ENCODE measurements at regions not wholly inside any gene's neighbourhood (a gene's known extent, or its start where the extent isn't known, plus 50 kb on each side); places are given as distances from the start of the nearest gene placed in this dataset.

DNA sequence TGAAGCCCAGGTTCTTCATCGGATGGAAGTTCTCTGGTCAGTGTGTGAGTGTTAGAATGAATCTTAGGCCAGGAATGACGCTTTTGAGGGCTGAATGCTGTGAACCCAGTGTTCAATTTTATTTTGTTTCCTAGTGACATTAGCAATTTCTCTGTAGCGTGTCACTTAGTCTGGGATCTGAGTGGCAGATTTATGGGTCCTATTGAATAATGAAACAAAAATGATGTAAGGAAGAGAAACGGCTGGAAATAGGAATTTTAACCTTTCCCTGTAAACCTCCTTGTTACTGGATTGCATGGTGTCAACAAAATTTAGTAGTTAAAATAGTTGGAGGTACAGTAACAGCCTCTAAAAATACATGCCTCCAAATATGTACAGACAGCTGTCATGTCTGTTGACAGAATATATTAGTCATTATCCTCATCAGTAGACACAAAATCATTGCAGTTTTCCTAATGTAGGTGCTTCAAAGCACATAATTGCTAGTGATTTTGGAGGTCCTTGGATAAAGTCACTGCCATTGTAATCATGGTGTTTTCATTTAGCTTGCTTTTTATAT is 223.8 kb upstream of the SPRED2 start:
- H3K9me3 ChIP-seq (ENCODE audit: severe bottlenecking), result no peaks in the 10 kb centered on the region
- no peak overlapping the region for H3K4me3 ChIP-seq (ENCODE audit: low read depth, low read length)
- H3K27me3 ChIP-seq (ENCODE audit: insufficient read depth, low read depth, severe bottlenecking), result peaks cover 32% of the 10 kb centered on the region
- TF ChIP-seq, protein P1, sequence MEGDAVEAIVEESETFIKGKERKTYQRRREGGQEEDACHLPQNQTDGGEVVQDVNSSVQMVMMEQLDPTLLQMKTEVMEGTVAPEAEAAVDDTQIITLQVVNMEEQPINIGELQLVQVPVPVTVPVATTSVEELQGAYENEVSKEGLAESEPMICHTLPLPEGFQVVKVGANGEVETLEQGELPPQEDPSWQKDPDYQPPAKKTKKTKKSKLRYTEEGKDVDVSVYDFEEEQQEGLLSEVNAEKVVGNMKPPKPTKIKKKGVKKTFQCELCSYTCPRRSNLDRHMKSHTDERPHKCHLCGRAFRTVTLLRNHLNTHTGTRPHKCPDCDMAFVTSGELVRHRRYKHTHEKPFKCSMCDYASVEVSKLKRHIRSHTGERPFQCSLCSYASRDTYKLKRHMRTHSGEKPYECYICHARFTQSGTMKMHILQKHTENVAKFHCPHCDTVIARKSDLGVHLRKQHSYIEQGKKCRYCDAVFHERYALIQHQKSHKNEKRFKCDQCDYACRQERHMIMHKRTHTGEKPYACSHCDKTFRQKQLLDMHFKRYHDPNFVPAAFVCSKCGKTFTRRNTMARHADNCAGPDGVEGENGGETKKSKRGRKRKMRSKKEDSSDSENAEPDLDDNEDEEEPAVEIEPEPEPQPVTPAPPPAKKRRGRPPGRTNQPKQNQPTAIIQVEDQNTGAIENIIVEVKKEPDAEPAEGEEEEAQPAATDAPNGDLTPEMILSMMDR (IDR thresholded peaks at IDR 0.05; ENCODE audit: low read depth, low read length), result no peak
- no peaks in the 10 kb centered on the region for H3K36me3 ChIP-seq
- H3K27ac ChIP-seq, result no peak overlapping the region
- no peak for DNase-seq

DNA sequence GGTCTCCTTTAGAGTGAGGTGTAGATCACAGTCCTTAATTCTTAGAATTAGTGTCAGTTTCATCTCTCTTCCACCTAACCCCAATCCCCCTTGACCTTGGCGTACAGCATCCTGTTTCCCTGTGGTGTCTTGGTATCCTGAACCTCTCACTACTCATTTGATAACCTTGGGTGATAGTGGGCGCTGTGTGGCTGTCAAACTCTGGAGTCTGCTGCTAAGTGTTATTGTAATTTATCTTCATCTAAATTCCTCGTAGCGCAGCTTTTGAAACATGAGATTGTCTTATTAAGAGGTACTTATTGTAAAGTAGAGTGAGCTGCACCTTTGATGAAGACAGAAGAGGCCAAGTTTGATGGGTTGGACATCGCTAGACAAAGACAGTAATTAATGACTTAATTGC is 222.6 kb upstream of the SPRED2 start:
- no peaks in the 10 kb centered on the region for H3K9me3 ChIP-seq (ENCODE audit: severe bottlenecking)
- peaks cover 28% of the 10 kb centered on the region for H3K27me3 ChIP-seq (ENCODE audit: insufficient read depth, low read depth, severe bottlenecking)
- TF ChIP-seq, protein P1 (IDR thresholded peaks at IDR 0.05; ENCODE audit: low read depth, low read length), result no peak
- no peak overlapping the region for H3K27ac ChIP-seq
- no peaks in the 10 kb centered on the region for H3K36me3 ChIP-seq
- no peak overlapping the region for H3K4me3 ChIP-seq (ENCODE audit: low read depth, low read length)
- DNase-seq, result peak; percentile 26

DNA sequence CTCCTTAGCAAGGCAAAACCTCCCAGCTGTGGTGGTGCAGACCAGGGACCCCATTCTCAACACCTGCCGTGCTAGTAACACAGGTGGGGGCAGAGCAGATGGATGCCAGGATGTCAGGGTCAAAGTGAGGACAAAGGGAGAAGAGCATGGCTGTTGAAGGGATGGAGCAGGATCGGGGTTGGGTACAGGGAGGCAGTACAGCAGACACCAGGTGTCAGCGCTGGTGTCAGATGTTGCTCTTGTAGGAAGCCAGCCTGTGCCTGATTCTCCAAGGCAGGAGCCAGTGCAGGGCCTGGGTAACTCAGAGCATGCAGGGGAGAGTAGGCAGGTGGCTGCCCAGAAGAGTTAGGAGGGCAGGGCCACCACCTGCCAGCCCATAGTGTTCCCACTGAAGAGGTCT is 222.1 kb upstream of the SPRED2 start:
- TF ChIP-seq, protein P1 (IDR thresholded peaks at IDR 0.05; ENCODE audit: low read depth, low read length), result no peak; the same call in 1 of the 2 replicates
- DNase-seq, result peak; percentile 53

DNA sequence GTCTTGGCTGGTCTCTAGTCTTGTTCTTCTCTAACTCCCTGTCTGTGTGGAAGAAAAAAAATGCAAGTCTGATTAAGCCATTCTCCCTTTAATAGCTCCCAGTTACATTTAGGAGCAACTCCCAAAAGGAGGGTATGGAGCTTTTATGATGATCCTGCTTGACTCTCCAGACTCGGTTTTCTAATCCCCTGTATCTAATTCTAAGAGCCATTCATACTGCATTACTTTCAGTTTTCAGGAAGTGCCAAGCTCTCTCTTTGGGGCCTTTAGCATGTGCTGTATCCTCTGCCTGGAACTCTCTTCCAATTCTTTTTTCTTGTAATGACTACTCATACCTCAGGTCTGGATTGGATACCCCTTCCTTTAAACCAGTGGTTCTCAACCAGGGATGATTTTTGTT is 219.7 kb upstream of the SPRED2 start:
- DNase-seq, result no peak
- peaks cover 14% of the 10 kb centered on the region for H3K27me3 ChIP-seq (ENCODE audit: insufficient read depth, low read depth, severe bottlenecking)
- TF ChIP-seq, protein P1 (IDR thresholded peaks at IDR 0.05; ENCODE audit: low read depth, low read length), result no peak
- no peaks in the 10 kb centered on the region for H3K36me3 ChIP-seq
- H3K4me3 ChIP-seq (ENCODE audit: low read depth, low read length), result no peak overlapping the region
- H3K27ac ChIP-seq, result no peak overlapping the region
- H3K9me3 ChIP-seq (ENCODE audit: severe bottlenecking), result no peaks in the 10 kb centered on the region

More for the DNA sequence above, 222.1 kb upstream of the SPRED2 start:
- H3K27ac ChIP-seq, result no peak overlapping the region
- H3K9me3 ChIP-seq (ENCODE audit: severe bottlenecking), result no peaks in the 10 kb centered on the region
- H3K4me3 ChIP-seq (ENCODE audit: low read depth, low read length), result no peak overlapping the region
- H3K27me3 ChIP-seq (ENCODE audit: insufficient read depth, low read depth, severe bottlenecking), result peaks cover 26% of the 10 kb centered on the region
- H3K36me3 ChIP-seq, result no peaks in the 10 kb centered on the region

DNA sequence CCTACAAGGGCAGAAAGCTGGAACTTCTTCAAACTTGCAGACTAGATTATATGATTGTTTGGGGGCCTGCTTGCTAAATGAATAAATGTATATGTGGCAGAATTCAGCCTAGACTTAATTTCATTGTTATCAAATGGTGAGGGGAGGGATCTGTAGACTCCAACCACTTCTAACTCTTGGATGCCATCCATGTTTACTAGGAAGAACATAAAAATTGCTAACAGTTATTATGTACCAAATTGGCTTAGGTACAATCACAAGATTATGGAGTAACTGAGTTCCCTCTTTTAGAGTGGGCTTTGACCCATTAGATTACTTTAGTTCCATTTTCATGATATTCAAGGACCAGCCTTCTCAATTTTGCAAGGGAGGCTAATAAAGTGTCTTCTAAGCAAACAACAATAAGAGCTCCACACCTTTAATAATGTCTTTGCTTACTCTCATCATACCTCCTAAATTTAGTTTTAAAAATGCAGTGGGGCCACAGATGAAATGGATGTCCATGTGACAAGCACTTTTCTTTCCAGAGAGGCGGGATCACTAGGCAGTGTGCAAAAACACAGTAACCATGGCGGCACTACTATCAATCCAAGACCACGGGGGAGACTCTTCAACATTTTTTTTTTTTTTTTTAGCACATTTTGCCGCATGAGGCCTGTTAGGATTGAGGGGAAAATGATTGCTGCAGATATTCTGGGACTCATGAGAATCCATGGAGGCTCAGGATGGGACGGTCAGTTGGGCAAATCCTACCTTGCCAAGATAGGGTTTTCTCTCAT is 217.6 kb upstream of the SPRED2 start:
- peaks cover 11% of the 10 kb centered on the region for H3K27me3 ChIP-seq (ENCODE audit: insufficient read depth, low read depth, severe bottlenecking)
- no peaks in the 10 kb centered on the region for H3K36me3 ChIP-seq
- no peaks in the 10 kb centered on the region for H3K9me3 ChIP-seq (ENCODE audit: severe bottlenecking)
- no peak overlapping the region for H3K4me3 ChIP-seq (ENCODE audit: low read depth, low read length)
- TF ChIP-seq, protein P1 (IDR thresholded peaks at IDR 0.05; ENCODE audit: low read depth, low read length), result no peak
- H3K27ac ChIP-seq, result no peak overlapping the region
- no peak for DNase-seq

All from WERI-Rb-1 (cell line).